C4-2B (cell line): ENCODE measurements at regions not wholly inside any gene's neighbourhood (a gene's known extent, or its start where the extent isn't known, plus 50 kb on each side); places are given as distances from the start of the nearest gene placed in this dataset.

ENCODE experiments used
- CTCF ChIP-seq: fragments of 450-650 bp; conservative IDR thresholded peaks from 2 replicates; pipeline ENCODE4 v1.5.1; 2017; ENCODE audit warnings: mild to moderate bottlenecking
- ZFX ChIP-seq: fragments of 450-650 bp; IDR thresholded peaks from 2 replicates; pipeline ENCODE4 v1.6.1; 2017

- no peak for TF ChIP-seq CTCF
- no peak for TF ChIP-seq ZFX
These were observed 239.1 kb downstream of the ICOS start for GRCh38 chr2:204175552-204176271.
